A549 (cell line): ENCODE measurements at regions not wholly inside any gene's neighbourhood (a gene's known extent, or its start where the extent isn't known, plus 50 kb on each side); places are given as distances from the start of the nearest gene placed in this dataset.

Source experiments
- EP300 ChIP-seq, 2 experiments: fragments of >200 bp; sonication (Bioruptor Twin); formaldehyde crosslinking; IDR thresholded peaks; 2 replicates in 1 of 2; 3 replicates in 1 of 2; pipeline ENCODE4 v1.6.1; 2016 to 2017
- ESRRA ChIP-seq: fragments of 150-350 bp; IDR thresholded peaks from 2 replicates; pipeline ENCODE4 v1.6.1; 2014; ENCODE audit warnings: mild to moderate bottlenecking, low read length, borderline replicate concordance
- FOSB ChIP-seq: fragments of 250-450 bp; sonication (Bioruptor Pico); IDR thresholded peaks from 2 replicates; pipeline ENCODE4 v1.5.0; 2020; ENCODE audit warnings: mild to moderate bottlenecking, moderate library complexity
- JUN ChIP-seq, 2 experiments: fragments of >200 bp; sonication (Bioruptor Twin); formaldehyde crosslinking; IDR thresholded peaks; 2 replicates in 1 of 2; 3 replicates in 1 of 2; pipeline ENCODE4 v1.6.1; 2016 to 2017
- KDM1A ChIP-seq: fragments of 200-600 bp; sonication (generic); IDR thresholded peaks from 2 replicates; pipeline ENCODE4 v1.6.1; 2016; ENCODE audit warnings: low read depth, mild to moderate bottlenecking
- MAFK ChIP-seq: fragments of 450-650 bp; IDR thresholded peaks from 2 replicates; pipeline ENCODE4 v1.6.1; 2014; ENCODE audit not compliant: partially characterized antibody
- POLR2A ChIP-seq: IDR thresholded peaks from 2 replicates; pipeline ENCODE4 v1.6.1; 2012; ENCODE audit warnings: mild to moderate bottlenecking, low read length
- RAD21 ChIP-seq, 2 experiments: fragments of >200 bp in 1 of 2; sonication (Bioruptor Twin) in 1 of 2; formaldehyde crosslinking in 1 of 2; IDR thresholded peaks in 1 of 2; conservative IDR thresholded peaks in 1 of 2; 2 replicates in 1 of 2; 3 replicates in 1 of 2; pipeline ENCODE4 v1.6.1; 2012 to 2018; ENCODE audit warnings: inconsistent platforms in 1 of 2
- RNF2 ChIP-seq: fragments of 200-600 bp; sonication (generic); IDR thresholded peaks from 2 replicates; pipeline ENCODE4 v1.6.1; 2016; ENCODE audit warnings: low read depth, mild to moderate bottlenecking, antibody characterized with exemption, moderate library complexity, borderline replicate concordance
- SMC3 ChIP-seq: fragments of >200 bp; sonication (Bioruptor Twin); formaldehyde crosslinking; IDR thresholded peaks from 3 replicates; pipeline ENCODE4 v1.6.1; 2018; ENCODE audit warnings: inconsistent platforms
- TF ChIP-seq, protein P1 (sequence below): fragments of >200 bp; sonication (Bioruptor Twin); formaldehyde crosslinking; IDR thresholded peaks from 3 replicates; pipeline ENCODE4 v1.5.1; 2016
- TF ChIP-seq, protein P2 (sequence below): IDR thresholded peaks from 2 replicates; pipeline ENCODE4 v1.6.1; 2012
- TF ChIP-seq, protein P3 (sequence below): fragments of 450-650 bp; IDR thresholded peaks from 2 replicates; pipeline ENCODE4 v1.6.1; 2014; ENCODE audit warnings: antibody characterized with exemption
- TF ChIP-seq, protein P4 (sequence below): fragments of 150-350 bp; IDR thresholded peaks from 2 replicates; pipeline ENCODE4 v1.6.1; 2014; ENCODE audit warnings: low read depth, mild to moderate bottlenecking, low read length

DNA sequence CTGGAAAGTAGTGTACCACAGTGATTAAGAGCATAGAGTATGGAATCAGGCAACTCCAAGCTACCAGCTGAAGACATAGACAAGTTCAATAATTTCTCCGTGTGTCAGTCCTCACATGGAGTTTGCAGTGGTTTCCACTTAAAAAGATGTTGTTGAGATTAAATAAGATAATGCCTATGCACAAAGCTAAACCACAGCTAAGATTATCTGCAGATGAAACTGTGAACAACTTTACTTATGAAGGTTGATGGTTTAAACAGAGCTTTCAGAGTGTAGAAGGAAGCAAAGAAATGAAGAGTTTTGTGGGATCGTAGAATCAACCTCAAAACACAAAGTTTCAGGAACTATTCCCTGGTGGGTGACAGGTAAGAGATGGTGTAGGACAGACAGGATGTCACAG lies 223.5 kb upstream of the IL12B start:
- no peak for TF ChIP-seq MAFK
- TF ChIP-seq KDM1A: no peak
- TF ChIP-seq, protein P1, sequence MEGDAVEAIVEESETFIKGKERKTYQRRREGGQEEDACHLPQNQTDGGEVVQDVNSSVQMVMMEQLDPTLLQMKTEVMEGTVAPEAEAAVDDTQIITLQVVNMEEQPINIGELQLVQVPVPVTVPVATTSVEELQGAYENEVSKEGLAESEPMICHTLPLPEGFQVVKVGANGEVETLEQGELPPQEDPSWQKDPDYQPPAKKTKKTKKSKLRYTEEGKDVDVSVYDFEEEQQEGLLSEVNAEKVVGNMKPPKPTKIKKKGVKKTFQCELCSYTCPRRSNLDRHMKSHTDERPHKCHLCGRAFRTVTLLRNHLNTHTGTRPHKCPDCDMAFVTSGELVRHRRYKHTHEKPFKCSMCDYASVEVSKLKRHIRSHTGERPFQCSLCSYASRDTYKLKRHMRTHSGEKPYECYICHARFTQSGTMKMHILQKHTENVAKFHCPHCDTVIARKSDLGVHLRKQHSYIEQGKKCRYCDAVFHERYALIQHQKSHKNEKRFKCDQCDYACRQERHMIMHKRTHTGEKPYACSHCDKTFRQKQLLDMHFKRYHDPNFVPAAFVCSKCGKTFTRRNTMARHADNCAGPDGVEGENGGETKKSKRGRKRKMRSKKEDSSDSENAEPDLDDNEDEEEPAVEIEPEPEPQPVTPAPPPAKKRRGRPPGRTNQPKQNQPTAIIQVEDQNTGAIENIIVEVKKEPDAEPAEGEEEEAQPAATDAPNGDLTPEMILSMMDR: no peak
- TF ChIP-seq RAD21 (conservative IDR thresholded peaks at IDR 0.05 in 1 of 2, IDR thresholded peaks at IDR 0.05 in 1 of 2): no peak
- TF ChIP-seq EP300 (IDR thresholded peaks at IDR 0.05): no peak
- TF ChIP-seq RNF2: no peak
- no peak for TF ChIP-seq JUN (IDR thresholded peaks at IDR 0.05)
- TF ChIP-seq ESRRA: no peak
- no peak for TF ChIP-seq POLR2A
- TF ChIP-seq, protein P2, sequence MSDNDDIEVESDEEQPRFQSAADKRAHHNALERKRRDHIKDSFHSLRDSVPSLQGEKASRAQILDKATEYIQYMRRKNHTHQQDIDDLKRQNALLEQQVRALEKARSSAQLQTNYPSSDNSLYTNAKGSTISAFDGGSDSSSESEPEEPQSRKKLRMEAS: no peak
- TF ChIP-seq, protein P3, sequence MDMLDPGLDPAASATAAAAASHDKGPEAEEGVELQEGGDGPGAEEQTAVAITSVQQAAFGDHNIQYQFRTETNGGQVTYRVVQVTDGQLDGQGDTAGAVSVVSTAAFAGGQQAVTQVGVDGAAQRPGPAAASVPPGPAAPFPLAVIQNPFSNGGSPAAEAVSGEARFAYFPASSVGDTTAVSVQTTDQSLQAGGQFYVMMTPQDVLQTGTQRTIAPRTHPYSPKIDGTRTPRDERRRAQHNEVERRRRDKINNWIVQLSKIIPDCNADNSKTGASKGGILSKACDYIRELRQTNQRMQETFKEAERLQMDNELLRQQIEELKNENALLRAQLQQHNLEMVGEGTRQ: no peak
- TF ChIP-seq, protein P4, sequence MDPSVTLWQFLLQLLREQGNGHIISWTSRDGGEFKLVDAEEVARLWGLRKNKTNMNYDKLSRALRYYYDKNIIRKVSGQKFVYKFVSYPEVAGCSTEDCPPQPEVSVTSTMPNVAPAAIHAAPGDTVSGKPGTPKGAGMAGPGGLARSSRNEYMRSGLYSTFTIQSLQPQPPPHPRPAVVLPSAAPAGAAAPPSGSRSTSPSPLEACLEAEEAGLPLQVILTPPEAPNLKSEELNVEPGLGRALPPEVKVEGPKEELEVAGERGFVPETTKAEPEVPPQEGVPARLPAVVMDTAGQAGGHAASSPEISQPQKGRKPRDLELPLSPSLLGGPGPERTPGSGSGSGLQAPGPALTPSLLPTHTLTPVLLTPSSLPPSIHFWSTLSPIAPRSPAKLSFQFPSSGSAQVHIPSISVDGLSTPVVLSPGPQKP: no peak
- TF ChIP-seq FOSB (CRISPR knock-in tag): no peak
- no peak for TF ChIP-seq SMC3
